ENCODE measurements at regions not wholly inside any gene's neighbourhood (a gene's known extent, or its start where the extent isn't known, plus 50 kb on each side); places are given as distances from the start of the nearest gene placed in this dataset.

DNA sequence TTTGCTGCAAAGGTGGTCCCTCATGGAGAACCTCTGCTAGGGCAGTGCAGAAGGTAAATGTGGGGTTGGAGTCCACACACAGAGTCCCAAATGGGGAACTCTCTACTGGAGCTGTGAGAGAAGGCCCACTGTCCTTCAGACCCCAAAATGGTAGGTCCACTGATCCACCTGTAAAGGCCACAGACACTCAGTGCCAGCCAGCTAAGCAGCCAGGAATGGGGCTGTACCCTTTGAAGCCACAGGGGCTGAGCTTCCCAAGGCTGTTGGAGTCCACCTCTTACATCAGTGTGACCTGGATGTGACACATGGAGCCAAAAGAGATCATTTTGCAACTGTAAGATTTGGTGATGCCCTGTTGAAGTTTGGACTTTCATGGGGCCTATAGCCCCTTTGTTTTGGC is 252.4 kb upstream of the GULP1 start:
- ATAC-seq: no peak
- Histone ChIP-seq H3K4me3 (no peak overlapping the region), H3K4me1 (no peaks in the 10 kb centered on the region), H3K27me3 (peaks cover 0 to 5% (median 0%) of the 10 kb centered on the region in 7 donors), H3K27ac (no peak overlapping the region), H3K9me3 (no peaks in the 10 kb centered on the region), H3K36me3 (no peaks in the 10 kb centered on the region)
- intact Hi-C loops (cut with DNase I): no loop called here
- TF ChIP-seq, protein P1, sequence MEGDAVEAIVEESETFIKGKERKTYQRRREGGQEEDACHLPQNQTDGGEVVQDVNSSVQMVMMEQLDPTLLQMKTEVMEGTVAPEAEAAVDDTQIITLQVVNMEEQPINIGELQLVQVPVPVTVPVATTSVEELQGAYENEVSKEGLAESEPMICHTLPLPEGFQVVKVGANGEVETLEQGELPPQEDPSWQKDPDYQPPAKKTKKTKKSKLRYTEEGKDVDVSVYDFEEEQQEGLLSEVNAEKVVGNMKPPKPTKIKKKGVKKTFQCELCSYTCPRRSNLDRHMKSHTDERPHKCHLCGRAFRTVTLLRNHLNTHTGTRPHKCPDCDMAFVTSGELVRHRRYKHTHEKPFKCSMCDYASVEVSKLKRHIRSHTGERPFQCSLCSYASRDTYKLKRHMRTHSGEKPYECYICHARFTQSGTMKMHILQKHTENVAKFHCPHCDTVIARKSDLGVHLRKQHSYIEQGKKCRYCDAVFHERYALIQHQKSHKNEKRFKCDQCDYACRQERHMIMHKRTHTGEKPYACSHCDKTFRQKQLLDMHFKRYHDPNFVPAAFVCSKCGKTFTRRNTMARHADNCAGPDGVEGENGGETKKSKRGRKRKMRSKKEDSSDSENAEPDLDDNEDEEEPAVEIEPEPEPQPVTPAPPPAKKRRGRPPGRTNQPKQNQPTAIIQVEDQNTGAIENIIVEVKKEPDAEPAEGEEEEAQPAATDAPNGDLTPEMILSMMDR (IDR thresholded peaks at IDR 0.05): no peak
- DNase-seq: no peak

DNA sequence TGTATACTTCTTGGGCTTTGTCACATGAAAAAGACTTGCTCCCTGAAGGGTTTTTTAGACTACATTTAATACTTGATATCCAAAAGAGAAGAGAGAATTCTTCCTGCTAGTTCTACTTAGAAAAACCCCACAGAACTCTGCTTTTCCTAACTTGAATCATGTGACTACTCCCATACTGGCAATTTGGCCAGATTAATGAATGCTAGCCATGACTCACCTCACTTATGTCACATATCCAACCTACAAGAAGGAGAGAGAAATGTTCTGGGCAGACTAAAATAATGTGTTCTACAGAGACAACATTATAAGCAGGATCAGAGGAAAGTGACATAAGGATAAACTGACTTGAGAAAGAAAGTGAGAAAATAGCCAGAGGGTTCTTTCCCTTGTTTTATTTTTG is 249.3 kb upstream of the GULP1 start:
- DNase-seq: no peak
- TF ChIP-seq, protein P1 (IDR thresholded peaks at IDR 0.05): no peak
- no peak overlapping the region for H3K27ac ChIP-seq
- no peaks in the 10 kb centered on the region for H3K4me1 ChIP-seq
- intact Hi-C loops (cut with DNase I): no loop called here
- H3K36me3 ChIP-seq: no peaks in the 10 kb centered on the region
- no peak overlapping the region for H3K4me3 ChIP-seq
- no peak for ATAC-seq
- no peaks in the 10 kb centered on the region for H3K9me3 ChIP-seq
- H3K27me3 ChIP-seq: no peaks in the 10 kb centered on the region

DNA sequence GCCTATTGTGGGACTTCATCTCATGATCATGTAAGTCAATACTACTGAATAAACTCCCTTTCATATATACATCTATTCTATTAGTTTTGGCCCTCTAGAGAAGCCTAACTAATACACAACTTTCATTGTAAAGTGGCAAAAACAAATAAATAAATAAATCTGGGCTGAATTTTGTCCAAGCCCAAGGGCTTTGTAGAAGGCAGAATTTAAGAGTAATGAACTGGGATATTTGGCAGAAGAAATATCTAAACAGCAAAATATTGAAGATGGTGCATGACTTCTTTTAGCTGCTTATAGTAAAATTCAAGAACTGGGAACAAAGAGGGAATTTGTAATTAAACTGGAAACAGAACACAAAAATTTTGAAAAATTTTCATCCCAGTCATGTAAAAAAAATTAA is 246.7 kb upstream of the GULP1 start:
- DNase-seq: no peak
- H3K4me1 ChIP-seq: no peaks in the 10 kb centered on the region
- no peaks in the 10 kb centered on the region for H3K27me3 ChIP-seq
- intact Hi-C loops (cut with DNase I): no loop called here
- ATAC-seq: no peak
- TF ChIP-seq, protein P1 (IDR thresholded peaks at IDR 0.05): no peak
- H3K4me3 ChIP-seq: no peak overlapping the region
- H3K36me3 ChIP-seq: no peaks in the 10 kb centered on the region
- no peak overlapping the region for H3K27ac ChIP-seq
- H3K9me3 ChIP-seq: no peaks in the 10 kb centered on the region

DNA sequence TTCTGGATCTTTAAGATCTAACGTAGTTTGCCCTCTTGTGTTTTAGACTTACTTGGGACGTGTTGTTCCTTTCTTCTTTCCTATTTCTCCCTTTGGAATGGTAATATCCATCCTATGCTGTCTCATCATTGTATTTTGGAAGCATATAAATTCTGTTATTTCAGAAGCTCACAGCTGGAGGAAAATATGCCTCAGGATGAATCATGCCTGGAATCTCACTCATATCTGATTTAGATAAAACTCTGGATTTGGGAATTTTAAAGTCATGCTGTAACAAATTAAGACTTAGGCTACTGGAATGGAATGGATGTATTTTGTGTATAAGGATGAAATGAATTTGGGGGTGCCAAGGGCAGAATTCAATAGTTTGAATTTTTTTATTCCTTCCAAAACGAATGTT is 245.2 kb upstream of the GULP1 start:
- no peaks in the 10 kb centered on the region for H3K27me3 ChIP-seq
- H3K4me1 ChIP-seq: no peaks in the 10 kb centered on the region
- ATAC-seq: no peak
- H3K4me3 ChIP-seq: no peak overlapping the region
- H3K27ac ChIP-seq: no peak overlapping the region
- no peak for DNase-seq
- intact Hi-C loops (cut with DNase I): no loop called here
- WGBS, 2 donors: 77 to 88% methylated on average over 3 of the region's 3 CpGs
- H3K36me3 ChIP-seq: no peaks in the 10 kb centered on the region
- H3K9me3 ChIP-seq: no peaks in the 10 kb centered on the region
- TF ChIP-seq, protein P1 (IDR thresholded peaks at IDR 0.05): no peak

DNA sequence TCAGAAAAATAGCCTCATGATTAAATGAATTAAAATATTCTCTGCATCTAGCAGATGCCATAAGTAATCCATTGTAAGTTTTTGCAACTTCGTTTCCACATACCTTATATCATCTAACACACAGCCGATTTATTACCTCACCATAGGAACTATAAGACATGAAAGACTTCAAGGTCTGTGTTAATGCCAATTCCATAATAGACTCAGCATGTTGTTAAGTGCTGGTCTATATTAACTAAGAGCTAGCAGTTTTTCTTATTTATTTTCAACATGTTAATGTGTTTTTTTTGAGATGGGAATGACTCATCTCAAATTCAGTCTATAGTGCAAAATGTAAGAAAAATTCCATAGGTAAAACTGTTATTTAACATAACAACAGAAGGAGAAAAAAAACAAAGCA is 243.9 kb upstream of the GULP1 start:
- no peak overlapping the region for H3K4me3 ChIP-seq
- 80 to 88% methylated on average over 2 of the region's 2 CpGs for WGBS, 2 donors
- H3K4me1 ChIP-seq: no peaks in the 10 kb centered on the region
- H3K27me3 ChIP-seq: no peaks in the 10 kb centered on the region
- TF ChIP-seq, protein P1 (IDR thresholded peaks at IDR 0.05): no peak
- intact Hi-C loops (cut with DNase I): no loop called here
- no peak for ATAC-seq
- no peak for DNase-seq
- H3K9me3 ChIP-seq: no peaks in the 10 kb centered on the region
- no peaks in the 10 kb centered on the region for H3K36me3 ChIP-seq
- no peak overlapping the region for H3K27ac ChIP-seq

Data from heart right ventricle (tissue), 16 donors.